Stomach (tissue), 4 donors: ENCODE measurements at regions not wholly inside any gene's neighbourhood (a gene's known extent, or its start where the extent isn't known, plus 50 kb on each side); places are given as distances from the start of the nearest gene placed in this dataset.

Experiments used
- POLR2A ChIP-seq, 4 donors: fragments of 450-650 bp; IDR thresholded peaks; one replicate each; pipeline ENCODE4 v1.6.1; 2016; ENCODE audit warnings: antibody characterized with exemption in 4 of 4, control low read depth in 2 of 4, mild to moderate bottlenecking in 1 of 4, moderate library complexity in 1 of 4
- POLR2AphosphoS5 ChIP-seq, 3 donors: sonication (generic); formaldehyde crosslinking; IDR thresholded peaks; one replicate each; pipeline ENCODE4 v1.6.1; 2016; ENCODE audit warnings: antibody characterized with exemption in 3 of 3
- TF ChIP-seq, protein P1 (sequence below), 7 experiments: fragments of 450-650 bp in 4 of 7; fragments of 200-600 bp in 3 of 7; sonication (generic) in 3 of 7; IDR thresholded peaks; one replicate each; pipeline ENCODE4 v1.5.1; 2016 to 2019; ENCODE audit warnings: antibody characterized with exemption in 7 of 7, control low read depth in 2 of 7, mild to moderate bottlenecking in 1 of 7

DNA sequence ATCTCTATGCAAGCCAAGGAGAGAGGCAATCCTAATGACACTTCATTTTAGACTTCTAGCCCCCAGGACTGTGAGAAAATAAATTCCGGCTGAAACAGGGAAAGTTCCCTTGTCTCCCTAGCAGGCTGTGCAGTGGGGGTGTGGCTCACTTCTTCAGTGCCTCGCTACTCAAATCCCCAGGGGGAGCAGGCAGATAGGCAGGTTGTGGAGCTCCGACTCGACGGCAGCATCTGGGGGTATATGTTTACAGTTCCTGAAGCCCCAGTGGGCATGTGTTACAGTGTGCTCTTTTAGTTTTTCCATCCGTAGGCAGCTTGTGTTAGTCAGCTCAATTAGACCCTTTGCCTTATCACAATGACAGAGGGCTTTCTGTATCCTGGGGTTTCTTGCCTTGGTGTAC, 836.5 kb downstream of the PDCD6IP start:
- TF ChIP-seq POLR2AphosphoS5 (IDR thresholded peaks at IDR 0.05) (no peak), POLR2A (IDR thresholded peaks at IDR 0.05) (no peak)
- TF ChIP-seq, protein P1, sequence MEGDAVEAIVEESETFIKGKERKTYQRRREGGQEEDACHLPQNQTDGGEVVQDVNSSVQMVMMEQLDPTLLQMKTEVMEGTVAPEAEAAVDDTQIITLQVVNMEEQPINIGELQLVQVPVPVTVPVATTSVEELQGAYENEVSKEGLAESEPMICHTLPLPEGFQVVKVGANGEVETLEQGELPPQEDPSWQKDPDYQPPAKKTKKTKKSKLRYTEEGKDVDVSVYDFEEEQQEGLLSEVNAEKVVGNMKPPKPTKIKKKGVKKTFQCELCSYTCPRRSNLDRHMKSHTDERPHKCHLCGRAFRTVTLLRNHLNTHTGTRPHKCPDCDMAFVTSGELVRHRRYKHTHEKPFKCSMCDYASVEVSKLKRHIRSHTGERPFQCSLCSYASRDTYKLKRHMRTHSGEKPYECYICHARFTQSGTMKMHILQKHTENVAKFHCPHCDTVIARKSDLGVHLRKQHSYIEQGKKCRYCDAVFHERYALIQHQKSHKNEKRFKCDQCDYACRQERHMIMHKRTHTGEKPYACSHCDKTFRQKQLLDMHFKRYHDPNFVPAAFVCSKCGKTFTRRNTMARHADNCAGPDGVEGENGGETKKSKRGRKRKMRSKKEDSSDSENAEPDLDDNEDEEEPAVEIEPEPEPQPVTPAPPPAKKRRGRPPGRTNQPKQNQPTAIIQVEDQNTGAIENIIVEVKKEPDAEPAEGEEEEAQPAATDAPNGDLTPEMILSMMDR (IDR thresholded peaks at IDR 0.05), result no peak
